Loucy (cell line): ENCODE measurements at regions not wholly inside any gene's neighbourhood (a gene's known extent, or its start where the extent isn't known, plus 50 kb on each side); places are given as distances from the start of the nearest gene placed in this dataset.

Experiments
- H2AFZ ChIP-seq: fragments of 200-600 bp; sonication (generic); 2 replicates; pipeline ENCODE4 v1.6.0; 2016; ENCODE audit warnings: antibody characterized with exemption, mild to moderate bottlenecking, low read length, moderate library complexity
- H3F3A ChIP-seq: fragments of 200-600 bp; 2 replicates; pipeline ENCODE4 v1.6.0; 2016; ENCODE audit warnings: antibody characterized with exemption, low read depth, mild to moderate bottlenecking
- H3K27me3 ChIP-seq: fragments of 200-600 bp; sonication (generic); 2 replicates; pipeline ENCODE4 v1.6.1; 2014; ENCODE audit warnings: low read length, mild to moderate bottlenecking; ENCODE audit not compliant: insufficient read depth, poor library complexity, severe bottlenecking
- H3K36me3 ChIP-seq: fragments of 200-600 bp; sonication (generic); 2 replicates; pipeline ENCODE4 v1.6.1; 2016; ENCODE audit warnings: low read length; ENCODE audit not compliant: insufficient read depth
- H3K4me1 ChIP-seq: fragments of 200-600 bp; sonication (generic); 2 replicates; pipeline ENCODE4 v1.5.1; 2014; ENCODE audit warnings: low read length, mild to moderate bottlenecking; ENCODE audit not compliant: insufficient read depth, poor library complexity, severe bottlenecking
- H3K4me2 ChIP-seq: fragments of 200-600 bp; sonication (generic); 2 replicates; pipeline ENCODE4 v1.6.0; 2014; ENCODE audit warnings: antibody characterized with exemption, low read length, low read depth, mild to moderate bottlenecking; ENCODE audit not compliant: poor library complexity, severe bottlenecking
- H3K4me3 ChIP-seq: fragments of 200-600 bp; sonication (generic); 2 replicates; pipeline ENCODE4 v1.5.1; 2014; ENCODE audit warnings: low read length, mild to moderate bottlenecking, mixed read lengths; ENCODE audit not compliant: poor library complexity, severe bottlenecking
- H3K79me2 ChIP-seq: fragments of 200-600 bp; sonication (generic); 2 replicates; pipeline ENCODE4 v1.6.1; 2014; ENCODE audit warnings: low read length; ENCODE audit not compliant: insufficient read depth
- H3K9ac ChIP-seq: fragments of 200-600 bp; sonication (generic); 2 replicates; pipeline ENCODE4 v1.6.0; 2014; ENCODE audit warnings: mild to moderate bottlenecking, low read depth, low read length, moderate library complexity; ENCODE audit not compliant: poor library complexity, severe bottlenecking
- H3K9me2 ChIP-seq: fragments of 200-600 bp; sonication (generic); replicated peaks from 2 replicates; pipeline ENCODE4 v1.6.1; 2016; ENCODE audit warnings: low read depth, low read length, mixed read lengths
- H3K9me3 ChIP-seq: fragments of 200-600 bp; sonication (generic); 2 replicates; pipeline ENCODE4 v1.6.1; 2014; ENCODE audit warnings: mild to moderate bottlenecking, antibody characterized with exemption, low read length, low read depth; ENCODE audit not compliant: insufficient read depth
- H4K20me1 ChIP-seq: fragments of 200-600 bp; sonication (generic); 2 replicates; pipeline ENCODE4 v1.6.0; 2014; ENCODE audit warnings: antibody characterized with exemption, low read length, mild to moderate bottlenecking; ENCODE audit not compliant: insufficient read depth, poor library complexity, severe bottlenecking
- CTCF ChIP-seq: fragments of 200-600 bp; sonication (generic); conservative IDR thresholded peaks from 2 replicates; pipeline ENCODE4 v1.5.1; 2014; ENCODE audit warnings: mild to moderate bottlenecking, antibody characterized with exemption, low read length
- EZH2phosphoT487 ChIP-seq: fragments of 200-600 bp; IDR thresholded peaks from 2 replicates; pipeline ENCODE4 v1.6.1; 2018; ENCODE audit warnings: antibody characterized with exemption, mild to moderate bottlenecking, moderate library complexity, borderline replicate concordance

GRCh38 chr13:106048386-106048785, 487.1 kb downstream of the EFNB2 start:
- H3K4me2 ChIP-seq: no peak overlapping the region
- no peaks in the 10 kb centered on the region for H3K9me3 ChIP-seq
- H3K9me2 ChIP-seq: no peaks in the 10 kb centered on the region
- no peaks in the 10 kb centered on the region for H3K27me3 ChIP-seq
- H2AFZ ChIP-seq: no peak overlapping the region
- no peaks in the 10 kb centered on the region for H4K20me1 ChIP-seq
- H3K79me2 ChIP-seq: no peaks in the 10 kb centered on the region
- TF ChIP-seq CTCF (no peak), EZH2phosphoT487 (no peak)
- no peaks in the 10 kb centered on the region for H3K4me1 ChIP-seq
- no peaks in the 10 kb centered on the region for H3K36me3 ChIP-seq
- no peak overlapping the region for H3K9ac ChIP-seq
- no peak overlapping the region for H3K4me3 ChIP-seq
- no peaks in the 10 kb centered on the region for H3F3A ChIP-seq

GRCh38 chr13:106047859-106048258, 487.6 kb downstream of the EFNB2 start:
- Histone ChIP-seq H3K9ac (no peak overlapping the region), H3K79me2 (no peaks in the 10 kb centered on the region), H3K36me3 (no peaks in the 10 kb centered on the region), H3K4me2 (no peak overlapping the region), H4K20me1 (no peaks in the 10 kb centered on the region), H3K9me2 (no peaks in the 10 kb centered on the region), H3F3A (no peaks in the 10 kb centered on the region), H3K4me1 (no peaks in the 10 kb centered on the region), H3K27me3 (no peaks in the 10 kb centered on the region), H3K9me3 (no peaks in the 10 kb centered on the region), H2AFZ (no peak overlapping the region), H3K4me3 (no peak overlapping the region)
- TF ChIP-seq EZH2phosphoT487 (no peak), CTCF (no peak)

- Histone ChIP-seq H3K27me3 (no peaks in the 10 kb centered on the region), H3K9me2 (no peaks in the 10 kb centered on the region), H3F3A (no peaks in the 10 kb centered on the region), H3K36me3 (no peaks in the 10 kb centered on the region), H3K79me2 (no peaks in the 10 kb centered on the region), H3K9me3 (no peaks in the 10 kb centered on the region), H2AFZ (no peak overlapping the region), H3K4me2 (no peak overlapping the region), H3K4me1 (no peaks in the 10 kb centered on the region), H4K20me1 (no peaks in the 10 kb centered on the region), H3K9ac (no peak overlapping the region), H3K4me3 (no peak overlapping the region)
- TF ChIP-seq CTCF (no peak), EZH2phosphoT487 (no peak)
Measured at GRCh38 chr13:106042996-106043581, 492.4 kb downstream of the EFNB2 start.
